BE2C (cell line): ENCODE measurements at regions not wholly inside any gene's neighbourhood (a gene's known extent, or its start where the extent isn't known, plus 50 kb on each side); places are given as distances from the start of the nearest gene placed in this dataset.

ENCODE experiments used
- DNase-seq: peaks from one replicate; pipeline ENCODE4 v3.0.0-alpha.2; 2020
- H3K27me3 ChIP-seq: fragments of 250-450 bp; sonication (Bioruptor Pico); 2 replicates; pipeline ENCODE4 v1.5.1; 2020; ENCODE audit warnings: mild to moderate bottlenecking
- H3K36me3 ChIP-seq: fragments of 250-450 bp; sonication (Bioruptor Pico); 2 replicates; pipeline ENCODE4 v1.5.1; 2020; ENCODE audit warnings: mild to moderate bottlenecking
- H3K4me1 ChIP-seq: fragments of 250-450 bp; sonication (Bioruptor Pico); 2 replicates; pipeline ENCODE4 v1.5.1; 2020
- H3K4me3 ChIP-seq: 2 replicates; pipeline ENCODE4 v1.5.1; 2011; ENCODE audit warnings: low read depth, low read length
- H3K9me3 ChIP-seq: fragments of 250-450 bp; sonication (Bioruptor Pico); 2 replicates; pipeline ENCODE4 v1.5.1; 2020
- CTCF ChIP-seq: IDR thresholded peaks from 2 replicates; pipeline ENCODE4 v1.5.1; 2012; ENCODE audit warnings: mild to moderate bottlenecking, low read depth, low read length

GRCh38 chr1:98503771-98504170 is 157.8 kb upstream of the SNX7 start:
- Histone ChIP-seq H3K36me3 (no peaks in the 10 kb centered on the region), H3K27me3 (no peaks in the 10 kb centered on the region), H3K4me3 (no peak overlapping the region), H3K9me3 (peaks cover 2% of the 10 kb centered on the region; the same call in 1 of the 2 replicates), H3K4me1 (no peaks in the 10 kb centered on the region)
- DNase-seq = no peak
- no peak for TF ChIP-seq CTCF

- peaks cover 2% of the 10 kb centered on the region; the same call in 1 of the 2 replicates for H3K9me3 ChIP-seq
- H3K4me3 ChIP-seq = no peak overlapping the region
Measured at GRCh38 chr1:98502937-98503336, 158.6 kb upstream of the SNX7 start.

GRCh38 chr1:98500324-98500723 is 161.2 kb upstream of the SNX7 start:
- no peak for DNase-seq
- Histone ChIP-seq H3K36me3 (no peaks in the 10 kb centered on the region), H3K4me1 (no peaks in the 10 kb centered on the region), H3K27me3 (no peaks in the 10 kb centered on the region), H3K9me3 (peaks cover 2% of the 10 kb centered on the region; the same call in 1 of the 2 replicates), H3K4me3 (no peak overlapping the region)
- TF ChIP-seq CTCF = no peak

More at GRCh38 chr1:98502937-98503336, 158.6 kb upstream of the SNX7 start:
- no peaks in the 10 kb centered on the region for H3K27me3 ChIP-seq
- no peaks in the 10 kb centered on the region for H3K36me3 ChIP-seq
- H3K4me1 ChIP-seq = no peaks in the 10 kb centered on the region
- DNase-seq = no peak
- TF ChIP-seq CTCF = no peak

GRCh38 chr1:98498651-98499050 is 162.9 kb upstream of the SNX7 start:
- Histone ChIP-seq H3K4me1 (no peaks in the 10 kb centered on the region), H3K9me3 (peaks cover 2% of the 10 kb centered on the region; the same call in 1 of the 2 replicates), H3K27me3 (no peaks in the 10 kb centered on the region), H3K36me3 (no peaks in the 10 kb centered on the region), H3K4me3 (no peak overlapping the region)
- TF ChIP-seq CTCF = no peak
- no peak for DNase-seq

GRCh38 chr1:98497497-98497896 is 164.0 kb upstream of the SNX7 start:
- no peak for DNase-seq
- Histone ChIP-seq H3K9me3 (peaks cover 2% of the 10 kb centered on the region; the same call in 1 of the 2 replicates), H3K4me3 (no peak overlapping the region), H3K4me1 (no peaks in the 10 kb centered on the region), H3K27me3 (no peaks in the 10 kb centered on the region), H3K36me3 (no peaks in the 10 kb centered on the region)
- no peak for TF ChIP-seq CTCF

GRCh38 chr1:98496256-98496995 is 165.1 kb upstream of the SNX7 start:
- Histone ChIP-seq H3K9me3 (peaks cover 2% of the 10 kb centered on the region; the same call in 1 of the 2 replicates), H3K4me3 (no peak overlapping the region), H3K27me3 (no peaks in the 10 kb centered on the region), H3K36me3 (no peaks in the 10 kb centered on the region), H3K4me1 (no peaks in the 10 kb centered on the region)
- TF ChIP-seq CTCF = no peak
- no peak for DNase-seq
